SK-N-SH (cell line): ENCODE measurements at regions not wholly inside any gene's neighbourhood (a gene's known extent, or its start where the extent isn't known, plus 50 kb on each side); places are given as distances from the start of the nearest gene placed in this dataset.
"Not testable (repeated sequence)": the region's sequence is repeated elsewhere in the genome, so short reads cannot be mapped to it uniquely, and the experiment has no call there.

Experiments
- CTCF ChIA-PET: fragments of 300-600, 350-600 bp; formaldehyde crosslinking; extraction: SDS; loops from one replicate; lab custom pipeline; 2021; lab: Yijun Ruan, JAX
- POLR2A ChIA-PET: fragments of 350-600 bp; sonication (Branson Sonifier 250); formaldehyde crosslinking; extraction: SDS; loops from one replicate; lab custom pipeline; 2020; ENCODE audit warnings: antibody characterized with exemption, inconsistent platforms; lab: Yijun Ruan, JAX
- DNase-seq: peaks from one replicate; pipeline ENCODE4 v3.0.0; 2012
- H2AFZ ChIP-seq: fragments of 200-600 bp; sonication (generic); 2 replicates; pipeline ENCODE4 v1.8.1; 2016; ENCODE audit warnings: antibody characterized with exemption, mild to moderate bottlenecking, low read depth
- H3F3A ChIP-seq: fragments of 200-600 bp; sonication (generic); replicated peaks from 2 replicates; pipeline ENCODE3; 2016; ENCODE audit warnings: antibody characterized with exemption, mild to moderate bottlenecking; ENCODE audit not compliant: insufficient read depth
- H3K27ac ChIP-seq, 2 experiments: fragments of 200-500 bp in 1 of 2; fragments of 200-600 bp in 1 of 2; sonication (Bioruptor generic) in 1 of 2; sonication (generic), shearing (Covaris generic) in 1 of 2; 2 replicates each; pipeline versions ENCODE4 v1.5.1 to v1.6.1; 2014 to 2016; ENCODE audit warnings: low read depth in 2 of 2, inconsistent platforms in 1 of 2, low read length in 1 of 2, mild to moderate bottlenecking in 1 of 2, mixed read lengths in 1 of 2
- H3K27me3 ChIP-seq: fragments of 200-600 bp; sonication (generic), shearing (Covaris generic); 2 replicates; pipeline ENCODE4 v1.6.1; 2016; ENCODE audit warnings: mixed run types; ENCODE audit not compliant: insufficient read depth
- H3K36me3 ChIP-seq, 2 experiments: fragments of 200-500 bp in 1 of 2; fragments of 200-600 bp in 1 of 2; sonication (Bioruptor generic) in 1 of 2; sonication (generic) in 1 of 2; replicated peaks in 1 of 2; 2 replicates each; pipeline versions ENCODE3 to v1.5.1; 2014 to 2016; ENCODE audit warnings: low read length in 1 of 2, mild to moderate bottlenecking in 1 of 2; ENCODE audit not compliant: insufficient read depth in 2 of 2, control insufficient read depth in 1 of 2
- H3K4me1 ChIP-seq, 2 experiments: fragments of 200-500 bp in 1 of 2; fragments of 200-600 bp in 1 of 2; sonication (Bioruptor generic) in 1 of 2; sonication (generic), shearing (Covaris generic) in 1 of 2; 2 replicates each; pipeline versions ENCODE4 v1.5.1 to v1.6.1; 2014 to 2016; ENCODE audit warnings: low read depth in 1 of 2, low read length in 1 of 2, mixed run types in 1 of 2; ENCODE audit not compliant: insufficient read depth in 2 of 2, control insufficient read depth in 1 of 2
- H3K4me2 ChIP-seq: fragments of 200-600 bp; sonication (generic), shearing (Covaris generic); 2 replicates; pipeline ENCODE4 v1.6.1; 2017; ENCODE audit warnings: mixed run types
- H3K4me3 ChIP-seq, 2 experiments: fragments of 200-500 bp in 1 of 2; fragments of 200-600 bp in 1 of 2; sonication (Bioruptor generic) in 1 of 2; sonication (generic), shearing (Covaris generic) in 1 of 2; 2 replicates each; pipeline versions ENCODE4 v1.5.1 to v1.8.1; 2014 to 2016; ENCODE audit warnings: low read depth in 2 of 2, inconsistent platforms in 1 of 2, low read length in 1 of 2, mild to moderate bottlenecking in 1 of 2, mixed read lengths in 1 of 2, moderate library complexity in 1 of 2
- H3K79me2 ChIP-seq: fragments of 200-600 bp; sonication (generic); 2 replicates; pipeline ENCODE4 v1.8.1; 2017; ENCODE audit warnings: mild to moderate bottlenecking; ENCODE audit not compliant: insufficient read depth
- H3K9ac ChIP-seq: fragments of 200-600 bp; sonication (generic); 2 replicates; pipeline ENCODE4 v1.6.1; 2017; ENCODE audit warnings: mixed run types
- H3K9me2 ChIP-seq: fragments of 200-600 bp; sonication (generic); 2 replicates; pipeline ENCODE4 v1.6.1; 2017; ENCODE audit warnings: mixed run types
- H3K9me3 ChIP-seq: fragments of 200-600 bp; sonication (generic); 2 replicates; pipeline ENCODE4 v1.6.1; 2017; ENCODE audit warnings: mixed run types, mild to moderate bottlenecking, moderate library complexity
- H4K20me1 ChIP-seq: fragments of 200-600 bp; sonication (generic); 2 replicates; pipeline ENCODE4 v1.6.1; 2017; ENCODE audit warnings: mild to moderate bottlenecking, mixed run types; ENCODE audit not compliant: insufficient read depth
- ELF1 ChIP-seq: IDR thresholded peaks from 2 replicates; pipeline ENCODE4 v1.4.0; 2012
- EZH2phosphoT487 ChIP-seq: fragments of 200-600 bp; sonication (generic); IDR thresholded peaks from 2 replicates; pipeline ENCODE4 v1.6.1; 2017; ENCODE audit warnings: low read depth, mixed run types, mild to moderate bottlenecking, antibody characterized with exemption, moderate library complexity, borderline replicate concordance
- FOXJ3 ChIP-seq: sonication (generic); formaldehyde crosslinking; IDR thresholded peaks from 2 replicates; pipeline ENCODE4 v1.5.1; 2020; ENCODE audit warnings: mild to moderate bottlenecking, missing genetic modification reagents
- GATA2 ChIP-seq: sonication (generic); formaldehyde crosslinking; IDR thresholded peaks from 2 replicates; pipeline ENCODE4 v1.5.0; 2020; ENCODE audit warnings: mild to moderate bottlenecking, missing genetic modification reagents
- JUND ChIP-seq: IDR thresholded peaks from 2 replicates; pipeline ENCODE4 v1.4.0; 2012
- MEF2A ChIP-seq: IDR thresholded peaks from 2 replicates; pipeline ENCODE4 v1.4.0; 2012; ENCODE audit warnings: low read depth, borderline replicate concordance
- NFIC ChIP-seq: IDR thresholded peaks from 2 replicates; pipeline ENCODE4 v1.4.0; 2012; ENCODE audit warnings: borderline replicate concordance
- SIN3A ChIP-seq: IDR thresholded peaks from 2 replicates; pipeline ENCODE4 v1.6.1; 2012; ENCODE audit warnings: low read depth, mild to moderate bottlenecking, low read length, moderate library complexity, borderline replicate concordance
- USF1 ChIP-seq: IDR thresholded peaks from 2 replicates; pipeline ENCODE4 v1.4.0; 2012; ENCODE audit warnings: low read depth, borderline replicate concordance
- YY1 ChIP-seq: IDR thresholded peaks from 2 replicates; pipeline ENCODE4 v1.4.0; 2012; ENCODE audit warnings: low read depth, mild to moderate bottlenecking
- WGBS: methylation state at CpG from one replicate; pipeline ENCODE4 v1.1.6; 2017; ENCODE audit warnings: low lambda C conversion rate; 5-methylcytosine and 5-hydroxymethylcytosine counted together

- POLR2A ChIA-PET = no interaction called here
- H3K9ac ChIP-seq = no peak overlapping the region
- H3K9me3 ChIP-seq = no peaks in the 10 kb centered on the region
- H3K36me3 ChIP-seq = no peaks in the 10 kb centered on the region
- H3K79me2 ChIP-seq = no peaks in the 10 kb centered on the region
- no peak overlapping the region for H2AFZ ChIP-seq
- H3K9me2 ChIP-seq = no peaks in the 10 kb centered on the region
- H3F3A ChIP-seq = no peaks in the 10 kb centered on the region
- no peaks in the 10 kb centered on the region for H3K27me3 ChIP-seq
- no peaks in the 10 kb centered on the region for H4K20me1 ChIP-seq
- H3K4me1 ChIP-seq = no peaks in the 10 kb centered on the region
- DNase-seq = no peak
- no peak overlapping the region for H3K4me3 ChIP-seq
- H3K27ac ChIP-seq = no peak overlapping the region
- H3K4me2 ChIP-seq = no peak overlapping the region
- TF ChIP-seq JUND = no peak
- TF ChIP-seq NFIC = no peak
- no peak for TF ChIP-seq EZH2phosphoT487
- no peak for TF ChIP-seq YY1
- TF ChIP-seq ELF1 = no peak
- no peak for TF ChIP-seq FOXJ3
- no peak for TF ChIP-seq GATA2 (CRISPR knock-in tag)
- no peak for TF ChIP-seq SIN3A
- CTCF ChIA-PET = no interaction called here
These were observed 961.3 kb upstream of the CTNND2 start for GRCh38 chr5:12865529-12865928.

DNA sequence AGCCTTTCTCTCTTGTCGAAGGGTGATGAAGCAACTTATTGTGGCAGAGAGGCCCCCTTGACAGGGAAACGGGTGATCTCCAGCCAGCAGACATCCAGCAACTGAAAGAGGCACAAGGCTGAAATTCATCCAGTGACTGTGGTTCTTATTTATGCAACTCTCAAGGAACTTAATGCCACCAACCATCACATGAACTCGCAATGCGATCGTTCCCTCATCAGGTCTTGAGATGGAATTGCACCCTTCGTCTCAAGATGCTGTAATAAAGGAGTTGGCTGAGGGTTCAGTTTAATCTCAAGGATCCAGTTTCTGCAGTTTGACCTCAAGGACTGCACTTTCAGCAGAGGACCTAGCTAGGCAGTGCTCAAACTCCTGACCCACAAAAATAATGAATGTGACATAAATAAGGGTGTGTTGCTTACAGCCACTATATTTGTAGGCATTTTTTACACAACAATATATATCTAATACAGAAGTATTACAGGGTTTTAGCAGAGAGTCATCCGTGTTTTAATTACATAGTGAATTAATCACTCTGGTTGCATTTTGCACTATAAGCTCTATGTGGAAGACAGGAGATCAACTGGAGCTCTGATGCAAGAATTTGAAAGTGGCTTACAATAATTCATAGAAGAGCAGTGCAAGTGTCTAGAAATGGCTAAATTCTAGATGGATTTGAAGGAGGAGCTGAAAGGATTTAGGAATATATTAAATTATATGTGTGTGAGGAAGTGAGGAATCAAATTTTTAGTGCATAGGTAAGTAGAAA, 957.8 kb upstream of the CTNND2 start:
- POLR2A ChIA-PET = no interaction called here

GRCh38 chr5:12856105-12856504, 951.9 kb upstream of the CTNND2 start:
- H3K36me3 ChIP-seq, H3K4me2 ChIP-seq, H3K9ac ChIP-seq, H3K79me2 ChIP-seq, H3K4me3 ChIP-seq, DNase-seq, H3K9me2 ChIP-seq, H3K4me1 ChIP-seq, H3K27ac ChIP-seq, H2AFZ ChIP-seq, H3K9me3 ChIP-seq, H3K27me3 ChIP-seq, H3F3A ChIP-seq, H4K20me1 ChIP-seq, CTCF ChIA-PET, POLR2A ChIA-PET: not testable (repeated sequence)
- 0% methylated on average over 1 of the region's 1 CpG for WGBS

More for the DNA sequence above, 957.8 kb upstream of the CTNND2 start:
- H3K4me2 ChIP-seq = no peak overlapping the region
- H3K27me3 ChIP-seq = no peaks in the 10 kb centered on the region
- no peaks in the 10 kb centered on the region for H3K4me1 ChIP-seq
- H3K79me2 ChIP-seq = no peaks in the 10 kb centered on the region
- no peak for TF ChIP-seq USF1
- no peak for TF ChIP-seq MEF2A
- TF ChIP-seq, all 33 proteins: peak for 0
- Histone ChIP-seq H2AFZ (no peak overlapping the region), H3F3A (no peaks in the 10 kb centered on the region), H3K27ac (no peak overlapping the region), H4K20me1 (no peaks in the 10 kb centered on the region), H3K9me3 (no peaks in the 10 kb centered on the region), H3K9ac (no peak overlapping the region), H3K4me3 (no peak overlapping the region), H3K9me2 (no peaks in the 10 kb centered on the region), H3K36me3 (no peaks in the 10 kb centered on the region)
- WGBS = 22% methylated on average over 7 of the region's 7 CpGs
- no peak for DNase-seq
- CTCF ChIA-PET = no interaction called here
